ENCODE measurements at regions not wholly inside any gene's neighbourhood (a gene's known extent, or its start where the extent isn't known, plus 50 kb on each side); places are given as distances from the start of the nearest gene placed in this dataset.

- no peak for DNase-seq (ENCODE audit: extremely low spot score in 2 of 2)
- Histone ChIP-seq H3K36me3 (no peaks in the 10 kb centered on the region), H3K4me3 (no peak overlapping the region), H3K9me3 (no peaks in the 10 kb centered on the region), H3K4me1 (no peaks in the 10 kb centered on the region), H3K27me3 (no peaks in the 10 kb centered on the region), H3K27ac (no peak overlapping the region)
- TF ChIP-seq, protein P1, sequence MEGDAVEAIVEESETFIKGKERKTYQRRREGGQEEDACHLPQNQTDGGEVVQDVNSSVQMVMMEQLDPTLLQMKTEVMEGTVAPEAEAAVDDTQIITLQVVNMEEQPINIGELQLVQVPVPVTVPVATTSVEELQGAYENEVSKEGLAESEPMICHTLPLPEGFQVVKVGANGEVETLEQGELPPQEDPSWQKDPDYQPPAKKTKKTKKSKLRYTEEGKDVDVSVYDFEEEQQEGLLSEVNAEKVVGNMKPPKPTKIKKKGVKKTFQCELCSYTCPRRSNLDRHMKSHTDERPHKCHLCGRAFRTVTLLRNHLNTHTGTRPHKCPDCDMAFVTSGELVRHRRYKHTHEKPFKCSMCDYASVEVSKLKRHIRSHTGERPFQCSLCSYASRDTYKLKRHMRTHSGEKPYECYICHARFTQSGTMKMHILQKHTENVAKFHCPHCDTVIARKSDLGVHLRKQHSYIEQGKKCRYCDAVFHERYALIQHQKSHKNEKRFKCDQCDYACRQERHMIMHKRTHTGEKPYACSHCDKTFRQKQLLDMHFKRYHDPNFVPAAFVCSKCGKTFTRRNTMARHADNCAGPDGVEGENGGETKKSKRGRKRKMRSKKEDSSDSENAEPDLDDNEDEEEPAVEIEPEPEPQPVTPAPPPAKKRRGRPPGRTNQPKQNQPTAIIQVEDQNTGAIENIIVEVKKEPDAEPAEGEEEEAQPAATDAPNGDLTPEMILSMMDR (IDR thresholded peaks at IDR 0.05): no peak
- TF ChIP-seq POLR2AphosphoS5 (IDR thresholded peaks at IDR 0.05; ENCODE audit: insufficient read depth in 1 of 2, low read depth in 1 of 2): no peak
- no peak for TF ChIP-seq POLR2A (IDR thresholded peaks at IDR 0.05)
- intact Hi-C loops (cut with DNase I): no loop called here
These were observed 106.1 kb upstream of the ALKAL2 start for GRCh38 chr2:393711-394696.

- Histone ChIP-seq H3K27me3 (no peaks in the 10 kb centered on the region), H3K36me3 (no peaks in the 10 kb centered on the region), H3K4me1 (no peaks in the 10 kb centered on the region), H3K9me3 (no peaks in the 10 kb centered on the region), H3K27ac (no peak overlapping the region), H3K4me3 (no peak overlapping the region)
- intact Hi-C loops (cut with DNase I): no loop called here
- DNase-seq (ENCODE audit: extremely low spot score in 2 of 2): no peak
- TF ChIP-seq POLR2A (IDR thresholded peaks at IDR 0.05): no peak
- TF ChIP-seq POLR2AphosphoS5 (IDR thresholded peaks at IDR 0.05; ENCODE audit: insufficient read depth in 1 of 2, low read depth in 1 of 2): no peak
- TF ChIP-seq, protein P1 (IDR thresholded peaks at IDR 0.05): no peak
These were observed 105.0 kb upstream of the ALKAL2 start for GRCh38 chr2:392926-393280.

GRCh38 chr2:392181-392925 is 104.5 kb upstream of the ALKAL2 start:
- DNase-seq (ENCODE audit: extremely low spot score in 2 of 2): no peak
- H3K4me3 ChIP-seq: no peak overlapping the region
- intact Hi-C loops (cut with DNase I): no loop called here
- H3K36me3 ChIP-seq: no peaks in the 10 kb centered on the region
- no peaks in the 10 kb centered on the region for H3K27me3 ChIP-seq
- H3K9me3 ChIP-seq: no peaks in the 10 kb centered on the region
- no peak overlapping the region for H3K27ac ChIP-seq
- H3K4me1 ChIP-seq: no peaks in the 10 kb centered on the region
- TF ChIP-seq, protein P1 (IDR thresholded peaks at IDR 0.05): no peak
- TF ChIP-seq POLR2A (IDR thresholded peaks at IDR 0.05) (no peak), POLR2AphosphoS5 (IDR thresholded peaks at IDR 0.05; ENCODE audit: insufficient read depth in 1 of 2, low read depth in 1 of 2) (no peak)

- H3K4me3 ChIP-seq: no peak overlapping the region
- intact Hi-C loops (cut with DNase I): no loop called here
- DNase-seq (ENCODE audit: extremely low spot score in 2 of 2): no peak
- H3K9me3 ChIP-seq: no peaks in the 10 kb centered on the region
- no peaks in the 10 kb centered on the region for H3K4me1 ChIP-seq
- no peaks in the 10 kb centered on the region for H3K36me3 ChIP-seq
- H3K27ac ChIP-seq: no peak overlapping the region
- H3K27me3 ChIP-seq: no peaks in the 10 kb centered on the region
- TF ChIP-seq, protein P1 (IDR thresholded peaks at IDR 0.05): no peak
- no peak for TF ChIP-seq POLR2AphosphoS5 (IDR thresholded peaks at IDR 0.05; ENCODE audit: insufficient read depth in 1 of 2, low read depth in 1 of 2)
- TF ChIP-seq POLR2A (IDR thresholded peaks at IDR 0.05): no peak
These were observed 103.8 kb upstream of the ALKAL2 start for GRCh38 chr2:391696-392095.

Measured in vagina (tissue), 2 donors.